ENCODE measurements at regions not wholly inside any gene's neighbourhood (a gene's known extent, or its start where the extent isn't known, plus 50 kb on each side); places are given as distances from the start of the nearest gene placed in this dataset.

DNA sequence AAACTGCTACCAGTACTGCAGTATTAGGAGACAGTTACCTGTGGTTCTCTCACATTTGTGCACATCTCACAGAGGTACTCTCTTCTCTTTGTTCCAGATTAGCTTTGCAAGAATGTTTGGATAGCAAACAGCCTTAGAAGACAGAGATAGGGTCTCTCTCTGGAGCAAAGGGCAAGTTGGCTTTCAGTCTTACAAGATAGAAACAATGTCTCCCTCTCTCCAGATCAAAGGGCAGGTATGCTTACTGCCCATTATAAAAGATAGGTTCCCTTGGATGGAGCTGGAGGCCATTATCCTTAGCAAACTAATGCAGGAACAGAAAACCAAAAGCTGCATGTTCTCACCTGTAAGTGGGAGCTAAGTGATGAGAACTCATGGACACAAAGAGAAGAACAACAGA, 50.2 kb upstream of the KIT start:
- TF ChIP-seq, protein P1, sequence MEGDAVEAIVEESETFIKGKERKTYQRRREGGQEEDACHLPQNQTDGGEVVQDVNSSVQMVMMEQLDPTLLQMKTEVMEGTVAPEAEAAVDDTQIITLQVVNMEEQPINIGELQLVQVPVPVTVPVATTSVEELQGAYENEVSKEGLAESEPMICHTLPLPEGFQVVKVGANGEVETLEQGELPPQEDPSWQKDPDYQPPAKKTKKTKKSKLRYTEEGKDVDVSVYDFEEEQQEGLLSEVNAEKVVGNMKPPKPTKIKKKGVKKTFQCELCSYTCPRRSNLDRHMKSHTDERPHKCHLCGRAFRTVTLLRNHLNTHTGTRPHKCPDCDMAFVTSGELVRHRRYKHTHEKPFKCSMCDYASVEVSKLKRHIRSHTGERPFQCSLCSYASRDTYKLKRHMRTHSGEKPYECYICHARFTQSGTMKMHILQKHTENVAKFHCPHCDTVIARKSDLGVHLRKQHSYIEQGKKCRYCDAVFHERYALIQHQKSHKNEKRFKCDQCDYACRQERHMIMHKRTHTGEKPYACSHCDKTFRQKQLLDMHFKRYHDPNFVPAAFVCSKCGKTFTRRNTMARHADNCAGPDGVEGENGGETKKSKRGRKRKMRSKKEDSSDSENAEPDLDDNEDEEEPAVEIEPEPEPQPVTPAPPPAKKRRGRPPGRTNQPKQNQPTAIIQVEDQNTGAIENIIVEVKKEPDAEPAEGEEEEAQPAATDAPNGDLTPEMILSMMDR (IDR thresholded peaks at IDR 0.05): no peak
- no peak for TF ChIP-seq POLR2A (IDR thresholded peaks at IDR 0.05)
